ENCODE measurements at regions not wholly inside any gene's neighbourhood (a gene's known extent, or its start where the extent isn't known, plus 50 kb on each side); places are given as distances from the start of the nearest gene placed in this dataset.
"Not testable (repeated sequence)": the region's sequence is repeated elsewhere in the genome, so short reads cannot be mapped to it uniquely, and the experiment has no call there.

GRCh38 chr11:98423933-98424332, 596.8 kb upstream of the CNTN5 start:
- peaks cover under 1% of the 10 kb centered on the region for H3K9me3 ChIP-seq (ENCODE audit: control insufficient read depth, low read depth, low read length)
- 100% methylated on average over 1 of the region's 8 CpGs for WGBS (ENCODE audit: insufficient coverage, low lambda C conversion rate)
- no peak for DNase-seq

GRCh38 chr11:98424773-98425172, 596.0 kb upstream of the CNTN5 start:
- H3K27ac ChIP-seq (ENCODE audit: low read length); DNase-seq; H3K27me3 ChIP-seq (ENCODE audit: control insufficient read depth, insufficient read depth, low read length); H3K9me3 ChIP-seq (ENCODE audit: control insufficient read depth, low read depth, low read length); H3K36me3 ChIP-seq (ENCODE audit: control insufficient read depth, insufficient read depth, low read length); H3K4me3 ChIP-seq (ENCODE audit: low read length); H3K4me1 ChIP-seq (ENCODE audit: control insufficient read depth, insufficient read depth, low read length): not testable (repeated sequence)
- WGBS (ENCODE audit: insufficient coverage, low lambda C conversion rate): 80% methylated on average over 1 of the region's 3 CpGs

More at GRCh38 chr11:98423933-98424332, 596.8 kb upstream of the CNTN5 start:
- H3K27me3 ChIP-seq (ENCODE audit: control insufficient read depth, insufficient read depth, low read length): no peaks in the 10 kb centered on the region
- no peaks in the 10 kb centered on the region for H3K4me1 ChIP-seq (ENCODE audit: control insufficient read depth, insufficient read depth, low read length)
- no peak overlapping the region for H3K27ac ChIP-seq (ENCODE audit: low read length)
- no peak overlapping the region for H3K4me3 ChIP-seq (ENCODE audit: low read length)
- H3K36me3 ChIP-seq (ENCODE audit: control insufficient read depth, insufficient read depth, low read length): no peaks in the 10 kb centered on the region

- no peaks in the 10 kb centered on the region for H3K4me1 ChIP-seq (ENCODE audit: control insufficient read depth, insufficient read depth, low read length)
- no peak overlapping the region for H3K4me3 ChIP-seq (ENCODE audit: low read length)
- no peak overlapping the region for H3K27ac ChIP-seq (ENCODE audit: low read length)
- no peak for DNase-seq
- H3K9me3 ChIP-seq (ENCODE audit: control insufficient read depth, low read depth, low read length): peaks cover 5% of the 10 kb centered on the region
- H3K27me3 ChIP-seq (ENCODE audit: control insufficient read depth, insufficient read depth, low read length): no peaks in the 10 kb centered on the region
- WGBS (ENCODE audit: insufficient coverage, low lambda C conversion rate): 94% methylated on average over 3 of the region's 9 CpGs
- H3K36me3 ChIP-seq (ENCODE audit: control insufficient read depth, insufficient read depth, low read length): no peaks in the 10 kb centered on the region
Measured at GRCh38 chr11:98431463-98432359, 589.0 kb upstream of the CNTN5 start.

- H3K4me1 ChIP-seq (ENCODE audit: control insufficient read depth, insufficient read depth, low read length): no peaks in the 10 kb centered on the region
- no peak overlapping the region for H3K4me3 ChIP-seq (ENCODE audit: low read length)
- no peaks in the 10 kb centered on the region for H3K36me3 ChIP-seq (ENCODE audit: control insufficient read depth, insufficient read depth, low read length)
- H3K27ac ChIP-seq (ENCODE audit: low read length): no peak overlapping the region
- no peak for DNase-seq
- peaks cover 1% of the 10 kb centered on the region for H3K9me3 ChIP-seq (ENCODE audit: control insufficient read depth, low read depth, low read length)
- WGBS (ENCODE audit: insufficient coverage, low lambda C conversion rate): 86% methylated on average over 1 of the region's 1 CpG
- H3K27me3 ChIP-seq (ENCODE audit: control insufficient read depth, insufficient read depth, low read length): no peaks in the 10 kb centered on the region
Measured at GRCh38 chr11:98434296-98434695, 586.5 kb upstream of the CNTN5 start.

GRCh38 chr11:98453378-98453777, 567.4 kb upstream of the CNTN5 start:
- H3K4me1 ChIP-seq (ENCODE audit: control insufficient read depth, insufficient read depth, low read length): no peaks in the 10 kb centered on the region
- WGBS (ENCODE audit: insufficient coverage, low lambda C conversion rate): no CpG with 5 or more reads among the region's 11 CpGs
- no peak overlapping the region for H3K27ac ChIP-seq (ENCODE audit: low read length)
- no peaks in the 10 kb centered on the region for H3K27me3 ChIP-seq (ENCODE audit: control insufficient read depth, insufficient read depth, low read length)
- H3K36me3 ChIP-seq (ENCODE audit: control insufficient read depth, insufficient read depth, low read length): no peaks in the 10 kb centered on the region
- no peaks in the 10 kb centered on the region for H3K9me3 ChIP-seq (ENCODE audit: control insufficient read depth, low read depth, low read length)
- DNase-seq: no peak
- H3K4me3 ChIP-seq (ENCODE audit: low read length): no peak overlapping the region

- Histone ChIP-seq H3K9me3 (ENCODE audit: control insufficient read depth, low read depth, low read length) (no peaks in the 10 kb centered on the region), H3K27me3 (ENCODE audit: control insufficient read depth, insufficient read depth, low read length) (no peaks in the 10 kb centered on the region), H3K4me3 (ENCODE audit: low read length) (no peak overlapping the region), H3K4me1 (ENCODE audit: control insufficient read depth, insufficient read depth, low read length) (no peaks in the 10 kb centered on the region), H3K36me3 (ENCODE audit: control insufficient read depth, insufficient read depth, low read length) (no peaks in the 10 kb centered on the region), H3K27ac (ENCODE audit: low read length) (no peak overlapping the region)
- WGBS (ENCODE audit: insufficient coverage, low lambda C conversion rate): 20% methylated on average over 1 of the region's 14 CpGs
- DNase-seq: no peak
Measured at GRCh38 chr11:98455500-98456307, 565.0 kb upstream of the CNTN5 start.

GRCh38 chr11:98456308-98456680, 564.5 kb upstream of the CNTN5 start:
- H3K27me3 ChIP-seq (ENCODE audit: control insufficient read depth, insufficient read depth, low read length): no peaks in the 10 kb centered on the region
- no peak for DNase-seq
- no CpG with 5 or more reads among the region's 5 CpGs for WGBS (ENCODE audit: insufficient coverage, low lambda C conversion rate)

GRCh38 chr11:98495016-98495415, 525.7 kb upstream of the CNTN5 start:
- no peaks in the 10 kb centered on the region for H3K4me1 ChIP-seq (ENCODE audit: control insufficient read depth, insufficient read depth, low read length)
- no peaks in the 10 kb centered on the region for H3K9me3 ChIP-seq (ENCODE audit: control insufficient read depth, low read depth, low read length)
- H3K27me3 ChIP-seq (ENCODE audit: control insufficient read depth, insufficient read depth, low read length): no peaks in the 10 kb centered on the region
- no peak overlapping the region for H3K27ac ChIP-seq (ENCODE audit: low read length)
- no peak for DNase-seq
- H3K4me3 ChIP-seq (ENCODE audit: low read length): no peak overlapping the region
- 100% methylated on average over 1 of the region's 2 CpGs for WGBS (ENCODE audit: insufficient coverage, low lambda C conversion rate)
- H3K36me3 ChIP-seq (ENCODE audit: control insufficient read depth, insufficient read depth, low read length): no peaks in the 10 kb centered on the region

More at GRCh38 chr11:98456308-98456680, 564.5 kb upstream of the CNTN5 start:
- no peak overlapping the region for H3K4me3 ChIP-seq (ENCODE audit: low read length)
- H3K9me3 ChIP-seq (ENCODE audit: control insufficient read depth, low read depth, low read length): no peaks in the 10 kb centered on the region
- no peak overlapping the region for H3K27ac ChIP-seq (ENCODE audit: low read length)
- no peaks in the 10 kb centered on the region for H3K36me3 ChIP-seq (ENCODE audit: control insufficient read depth, insufficient read depth, low read length)
- H3K4me1 ChIP-seq (ENCODE audit: control insufficient read depth, insufficient read depth, low read length): no peaks in the 10 kb centered on the region

GRCh38 chr11:98495601-98496000, 525.1 kb upstream of the CNTN5 start:
- H3K27ac ChIP-seq (ENCODE audit: low read length): no peak overlapping the region
- H3K4me3 ChIP-seq (ENCODE audit: low read length): no peak overlapping the region
- WGBS (ENCODE audit: insufficient coverage, low lambda C conversion rate): 33% methylated on average over 2 of the region's 5 CpGs
- no peaks in the 10 kb centered on the region for H3K27me3 ChIP-seq (ENCODE audit: control insufficient read depth, insufficient read depth, low read length)
- H3K36me3 ChIP-seq (ENCODE audit: control insufficient read depth, insufficient read depth, low read length): no peaks in the 10 kb centered on the region
- no peak for DNase-seq
- H3K9me3 ChIP-seq (ENCODE audit: control insufficient read depth, low read depth, low read length): no peaks in the 10 kb centered on the region
- H3K4me1 ChIP-seq (ENCODE audit: control insufficient read depth, insufficient read depth, low read length): no peaks in the 10 kb centered on the region

- H3K27me3 ChIP-seq (ENCODE audit: control insufficient read depth, insufficient read depth, low read length): no peaks in the 10 kb centered on the region
- no peak overlapping the region for H3K4me3 ChIP-seq (ENCODE audit: low read length)
- H3K9me3 ChIP-seq (ENCODE audit: control insufficient read depth, low read depth, low read length): peaks cover 4% of the 10 kb centered on the region
- no peak for DNase-seq
- H3K4me1 ChIP-seq (ENCODE audit: control insufficient read depth, insufficient read depth, low read length): no peaks in the 10 kb centered on the region
- no peak overlapping the region for H3K27ac ChIP-seq (ENCODE audit: low read length)
- H3K36me3 ChIP-seq (ENCODE audit: control insufficient read depth, insufficient read depth, low read length): no peaks in the 10 kb centered on the region
Measured at GRCh38 chr11:98507208-98507607, 513.5 kb upstream of the CNTN5 start.

Measured in large intestine (tissue), 3 donors.